ENCODE measurements at regions not wholly inside any gene's neighbourhood (a gene's known extent, or its start where the extent isn't known, plus 50 kb on each side); places are given as distances from the start of the nearest gene placed in this dataset.

- Mint-ChIP-seq H3K4me1 (ENCODE audit: low read depth) (no peaks in the 10 kb centered on the region), H3K9me3 (ENCODE audit: low read depth) (no peaks in the 10 kb centered on the region), H3K4me3 (ENCODE audit: low read depth) (no peak overlapping the region), H3K36me3 (ENCODE audit: insufficient read depth) (no peaks in the 10 kb centered on the region), H3K27ac (no peak overlapping the region), H3K27me3 (peaks cover 5% of the 10 kb centered on the region)
- DNase-seq (ENCODE audit: low spot score, unreplicated experiment): no peak
- TF ChIP-seq, protein P1, sequence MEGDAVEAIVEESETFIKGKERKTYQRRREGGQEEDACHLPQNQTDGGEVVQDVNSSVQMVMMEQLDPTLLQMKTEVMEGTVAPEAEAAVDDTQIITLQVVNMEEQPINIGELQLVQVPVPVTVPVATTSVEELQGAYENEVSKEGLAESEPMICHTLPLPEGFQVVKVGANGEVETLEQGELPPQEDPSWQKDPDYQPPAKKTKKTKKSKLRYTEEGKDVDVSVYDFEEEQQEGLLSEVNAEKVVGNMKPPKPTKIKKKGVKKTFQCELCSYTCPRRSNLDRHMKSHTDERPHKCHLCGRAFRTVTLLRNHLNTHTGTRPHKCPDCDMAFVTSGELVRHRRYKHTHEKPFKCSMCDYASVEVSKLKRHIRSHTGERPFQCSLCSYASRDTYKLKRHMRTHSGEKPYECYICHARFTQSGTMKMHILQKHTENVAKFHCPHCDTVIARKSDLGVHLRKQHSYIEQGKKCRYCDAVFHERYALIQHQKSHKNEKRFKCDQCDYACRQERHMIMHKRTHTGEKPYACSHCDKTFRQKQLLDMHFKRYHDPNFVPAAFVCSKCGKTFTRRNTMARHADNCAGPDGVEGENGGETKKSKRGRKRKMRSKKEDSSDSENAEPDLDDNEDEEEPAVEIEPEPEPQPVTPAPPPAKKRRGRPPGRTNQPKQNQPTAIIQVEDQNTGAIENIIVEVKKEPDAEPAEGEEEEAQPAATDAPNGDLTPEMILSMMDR (IDR thresholded peaks at IDR 0.05; ENCODE audit: unreplicated experiment): no peak
Measured at GRCh38 chr5:93330506-93330905, 250.5 kb downstream of the NR2F1-AS1 start.

- no peak overlapping the region for H3K4me3 Mint-ChIP-seq (ENCODE audit: low read depth)
- no peak for DNase-seq (ENCODE audit: low spot score, unreplicated experiment)
- TF ChIP-seq, protein P1 (IDR thresholded peaks at IDR 0.05; ENCODE audit: unreplicated experiment): no peak
- H3K4me1 Mint-ChIP-seq (ENCODE audit: low read depth): no peaks in the 10 kb centered on the region
- H3K27me3 Mint-ChIP-seq: peaks cover 5% of the 10 kb centered on the region
- no peaks in the 10 kb centered on the region for H3K9me3 Mint-ChIP-seq (ENCODE audit: low read depth)
- H3K27ac Mint-ChIP-seq: no peak overlapping the region
- H3K36me3 Mint-ChIP-seq (ENCODE audit: insufficient read depth): no peaks in the 10 kb centered on the region
Measured at GRCh38 chr5:93329756-93330155, 251.3 kb downstream of the NR2F1-AS1 start.

- TF ChIP-seq, protein P1 (IDR thresholded peaks at IDR 0.05; ENCODE audit: unreplicated experiment): no peak
- Mint-ChIP-seq H3K4me3 (ENCODE audit: low read depth) (no peak overlapping the region), H3K36me3 (ENCODE audit: insufficient read depth) (no peaks in the 10 kb centered on the region), H3K9me3 (ENCODE audit: low read depth) (no peaks in the 10 kb centered on the region), H3K27me3 (peaks cover 5% of the 10 kb centered on the region), H3K27ac (no peak overlapping the region), H3K4me1 (ENCODE audit: low read depth) (no peaks in the 10 kb centered on the region)
- no peak for DNase-seq (ENCODE audit: low spot score, unreplicated experiment)
Measured at GRCh38 chr5:93328833-93329232, 252.2 kb downstream of the NR2F1-AS1 start.

- H3K36me3 Mint-ChIP-seq (ENCODE audit: insufficient read depth): no peaks in the 10 kb centered on the region
- no peak overlapping the region for H3K4me3 Mint-ChIP-seq (ENCODE audit: low read depth)
- no peak overlapping the region for H3K27ac Mint-ChIP-seq
- peaks cover 5% of the 10 kb centered on the region for H3K27me3 Mint-ChIP-seq
- TF ChIP-seq, protein P1 (IDR thresholded peaks at IDR 0.05; ENCODE audit: unreplicated experiment): no peak
- H3K4me1 Mint-ChIP-seq (ENCODE audit: low read depth): no peaks in the 10 kb centered on the region
- no peaks in the 10 kb centered on the region for H3K9me3 Mint-ChIP-seq (ENCODE audit: low read depth)
- no peak for DNase-seq (ENCODE audit: low spot score, unreplicated experiment)
Measured at GRCh38 chr5:93327605-93328004, 253.4 kb downstream of the NR2F1-AS1 start.

DNA sequence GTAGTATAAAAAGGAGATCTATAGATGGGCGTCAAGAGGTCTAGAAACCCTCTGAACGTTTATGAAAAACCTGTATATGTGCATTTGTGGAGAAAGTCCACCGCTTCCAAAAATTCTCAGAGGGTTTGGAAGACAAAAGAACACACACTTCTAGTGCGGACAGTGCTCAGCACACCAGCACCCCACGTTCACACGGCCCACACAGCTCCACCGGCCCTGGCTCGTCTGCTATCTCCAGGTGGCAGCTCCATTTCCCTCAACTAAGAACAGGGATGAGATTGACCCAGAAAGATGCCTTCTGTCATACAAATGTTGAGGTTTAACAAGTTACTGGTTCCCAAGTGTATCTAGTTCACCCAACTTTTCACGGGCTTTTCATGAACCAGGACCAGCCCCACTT lies 255.1 kb downstream of the NR2F1-AS1 start:
- peaks cover 5% of the 10 kb centered on the region for H3K27me3 Mint-ChIP-seq
- no peak for DNase-seq (ENCODE audit: low spot score, unreplicated experiment)

More for the DNA sequence above, 255.1 kb downstream of the NR2F1-AS1 start:
- Mint-ChIP-seq H3K4me3 (ENCODE audit: low read depth) (no peak overlapping the region), H3K9me3 (ENCODE audit: low read depth) (no peaks in the 10 kb centered on the region), H3K27ac (no peak overlapping the region), H3K36me3 (ENCODE audit: insufficient read depth) (no peaks in the 10 kb centered on the region), H3K4me1 (ENCODE audit: low read depth) (peaks cover 2% of the 10 kb centered on the region)
- TF ChIP-seq, protein P1 (IDR thresholded peaks at IDR 0.05; ENCODE audit: unreplicated experiment): no peak
